ENCODE measurements at regions not wholly inside any gene's neighbourhood (a gene's known extent, or its start where the extent isn't known, plus 50 kb on each side); places are given as distances from the start of the nearest gene placed in this dataset.
A peak's percentile ranks its signal among the peaks of the same experiment; 100 is the strongest.
"Not testable (repeated sequence)": the region's sequence is repeated elsewhere in the genome, so short reads cannot be mapped to it uniquely, and the experiment has no call there.

GRCh38 chr21:27805696-27806095 lies 838.8 kb upstream of the ADAMTS5 start:
- DNase-seq (ENCODE audit: low spot score) = no peak
- in situ Hi-C loops (cut with HindIII; ENCODE audit: low sequenced_read_pairs) = no loop called here

GRCh38 chr21:27804515-27804914 lies 837.6 kb upstream of the ADAMTS5 start:
- in situ Hi-C loops (cut with HindIII; ENCODE audit: low sequenced_read_pairs) = no loop called here

GRCh38 chr21:27803571-27803970 lies 836.7 kb upstream of the ADAMTS5 start:
- no peak for DNase-seq (ENCODE audit: low spot score)
- in situ Hi-C loops (cut with HindIII; ENCODE audit: low sequenced_read_pairs) = no loop called here

More at GRCh38 chr21:27804515-27804914, 837.6 kb upstream of the ADAMTS5 start:
- DNase-seq (ENCODE audit: low spot score) = no peak

GRCh38 chr21:27802816-27803475 lies 836.1 kb upstream of the ADAMTS5 start:
- in situ Hi-C loops (cut with HindIII; ENCODE audit: low sequenced_read_pairs) = no loop called here
- DNase-seq (ENCODE audit: low spot score) = peak; percentile 35

- in situ Hi-C loops (cut with HindIII; ENCODE audit: low sequenced_read_pairs) = no loop called here
Observed at GRCh38 chr21:27799861-27800260, 833.0 kb upstream of the ADAMTS5 start.

GRCh38 chr21:27796106-27796505 lies 829.2 kb upstream of the ADAMTS5 start:
- no peak for DNase-seq (ENCODE audit: low spot score)
- in situ Hi-C loops (cut with HindIII; ENCODE audit: low sequenced_read_pairs) = no loop called here

More at GRCh38 chr21:27799861-27800260, 833.0 kb upstream of the ADAMTS5 start:
- no peak for DNase-seq (ENCODE audit: low spot score)

GRCh38 chr21:27795418-27795817 lies 828.5 kb upstream of the ADAMTS5 start:
- no peak for DNase-seq (ENCODE audit: low spot score)
- in situ Hi-C loops (cut with HindIII; ENCODE audit: low sequenced_read_pairs) = no loop called here

GRCh38 chr21:27793901-27794300 lies 827.0 kb upstream of the ADAMTS5 start:
- no peak for DNase-seq (ENCODE audit: low spot score)
- in situ Hi-C loops (cut with HindIII; ENCODE audit: low sequenced_read_pairs) = no loop called here

GRCh38 chr21:27787046-27787445 lies 820.2 kb upstream of the ADAMTS5 start:
- in situ Hi-C loops (cut with HindIII; ENCODE audit: low sequenced_read_pairs) = no loop called here
- DNase-seq (ENCODE audit: low spot score) = no peak

GRCh38 chr21:27779606-27780005 lies 812.7 kb upstream of the ADAMTS5 start:
- in situ Hi-C loops (cut with HindIII; ENCODE audit: low sequenced_read_pairs) = no loop called here
- DNase-seq (ENCODE audit: low spot score) = no peak

- in situ Hi-C loops (cut with HindIII; ENCODE audit: low sequenced_read_pairs) = no loop called here
- DNase-seq (ENCODE audit: low spot score) = no peak
Observed at GRCh38 chr21:27776925-27777553, 810.2 kb upstream of the ADAMTS5 start.

- in situ Hi-C loops (cut with HindIII; ENCODE audit: low sequenced_read_pairs) = no loop called here
- DNase-seq (ENCODE audit: low spot score) = peak; percentile 11
Observed at GRCh38 chr21:27772816-27773215, 805.9 kb upstream of the ADAMTS5 start.

- in situ Hi-C loops (cut with HindIII; ENCODE audit: low sequenced_read_pairs) = no loop called here
- no peak for DNase-seq (ENCODE audit: low spot score)
Observed at GRCh38 chr21:27771938-27772483, 805.1 kb upstream of the ADAMTS5 start.

- in situ Hi-C loops (cut with HindIII; ENCODE audit: low sequenced_read_pairs) = no loop called here
- DNase-seq (ENCODE audit: low spot score) = no peak
Observed at GRCh38 chr21:27769763-27770162, 802.9 kb upstream of the ADAMTS5 start.

- in situ Hi-C loops (cut with HindIII; ENCODE audit: low sequenced_read_pairs); DNase-seq (ENCODE audit: low spot score): not testable (repeated sequence)
Observed at GRCh38 chr21:27768046-27768637, 801.3 kb upstream of the ADAMTS5 start.

GRCh38 chr21:27764056-27764455 lies 797.2 kb upstream of the ADAMTS5 start:
- no peak for DNase-seq (ENCODE audit: low spot score)
- in situ Hi-C loops (cut with HindIII; ENCODE audit: low sequenced_read_pairs) = no loop called here

- in situ Hi-C loops (cut with HindIII; ENCODE audit: low sequenced_read_pairs) = no loop called here
- no peak for DNase-seq (ENCODE audit: low spot score)
Observed at GRCh38 chr21:27761623-27762022, 794.7 kb upstream of the ADAMTS5 start.

GRCh38 chr21:27759820-27760219 lies 792.9 kb upstream of the ADAMTS5 start:
- no peak for DNase-seq (ENCODE audit: low spot score)
- in situ Hi-C loops (cut with HindIII; ENCODE audit: low sequenced_read_pairs) = no loop called here

- no peak for DNase-seq (ENCODE audit: low spot score)
- in situ Hi-C loops (cut with HindIII; ENCODE audit: low sequenced_read_pairs) = no loop called here
Observed at GRCh38 chr21:27759091-27759659, 792.3 kb upstream of the ADAMTS5 start.

- no peak for DNase-seq (ENCODE audit: low spot score)
- in situ Hi-C loops (cut with HindIII; ENCODE audit: low sequenced_read_pairs) = no loop called here
Observed at GRCh38 chr21:27756191-27756590, 789.3 kb upstream of the ADAMTS5 start.

All from G401 (cell line).